ENCODE measurements at regions not wholly inside any gene's neighbourhood (a gene's known extent, or its start where the extent isn't known, plus 50 kb on each side); places are given as distances from the start of the nearest gene placed in this dataset.

- FAIRE-seq, result no peak
Measured at GRCh38 chr2:129646107-129646506, 333.4 kb upstream of the RAB6C start.

GRCh38 chr2:129653246-129653645 lies 326.2 kb upstream of the RAB6C start:
- no peak for FAIRE-seq

- FAIRE-seq, result no peak
Measured at GRCh38 chr2:129654331-129654730, 325.1 kb upstream of the RAB6C start.

GRCh38 chr2:129656081-129656598 lies 323.3 kb upstream of the RAB6C start:
- no peak for FAIRE-seq

- FAIRE-seq, result no peak
Measured at GRCh38 chr2:129658430-129658829, 321.0 kb upstream of the RAB6C start.

GRCh38 chr2:129661935-129662334 lies 317.5 kb upstream of the RAB6C start:
- FAIRE-seq, result no peak

- no peak for FAIRE-seq
Measured at GRCh38 chr2:129667577-129667976, 311.9 kb upstream of the RAB6C start.

GRCh38 chr2:129672521-129672920 lies 306.9 kb upstream of the RAB6C start:
- FAIRE-seq, result no peak

- no peak for FAIRE-seq
Measured at GRCh38 chr2:129673234-129673633, 306.2 kb upstream of the RAB6C start.

GRCh38 chr2:129673847-129674711 lies 305.4 kb upstream of the RAB6C start:
- no peak for FAIRE-seq

GRCh38 chr2:129678751-129679150 lies 300.7 kb upstream of the RAB6C start:
- no peak for FAIRE-seq

- FAIRE-seq, result no peak
Measured at GRCh38 chr2:129681788-129682187, 297.7 kb upstream of the RAB6C start.

- no peak for FAIRE-seq
Measured at GRCh38 chr2:129689653-129690448, 289.6 kb upstream of the RAB6C start.

- FAIRE-seq, result no peak
Measured at GRCh38 chr2:129695496-129695895, 284.0 kb upstream of the RAB6C start.

- no peak for FAIRE-seq
Measured at GRCh38 chr2:129698593-129698992, 280.9 kb upstream of the RAB6C start.

- no peak for FAIRE-seq
Measured at GRCh38 chr2:129699781-129700573, 279.5 kb upstream of the RAB6C start.

GRCh38 chr2:129702416-129703176 lies 276.9 kb upstream of the RAB6C start:
- FAIRE-seq, result no peak

- no peak for FAIRE-seq
Measured at GRCh38 chr2:129705085-129705484, 274.4 kb upstream of the RAB6C start.

GRCh38 chr2:129707800-129708199 lies 271.7 kb upstream of the RAB6C start:
- FAIRE-seq, result no peak

- no peak for FAIRE-seq
Measured at GRCh38 chr2:129708221-129708967, 271.1 kb upstream of the RAB6C start.

Measured in endometrium (tissue), 2 donors.